ENCODE measurements at regions not wholly inside any gene's neighbourhood (a gene's known extent, or its start where the extent isn't known, plus 50 kb on each side); places are given as distances from the start of the nearest gene placed in this dataset.

DNA sequence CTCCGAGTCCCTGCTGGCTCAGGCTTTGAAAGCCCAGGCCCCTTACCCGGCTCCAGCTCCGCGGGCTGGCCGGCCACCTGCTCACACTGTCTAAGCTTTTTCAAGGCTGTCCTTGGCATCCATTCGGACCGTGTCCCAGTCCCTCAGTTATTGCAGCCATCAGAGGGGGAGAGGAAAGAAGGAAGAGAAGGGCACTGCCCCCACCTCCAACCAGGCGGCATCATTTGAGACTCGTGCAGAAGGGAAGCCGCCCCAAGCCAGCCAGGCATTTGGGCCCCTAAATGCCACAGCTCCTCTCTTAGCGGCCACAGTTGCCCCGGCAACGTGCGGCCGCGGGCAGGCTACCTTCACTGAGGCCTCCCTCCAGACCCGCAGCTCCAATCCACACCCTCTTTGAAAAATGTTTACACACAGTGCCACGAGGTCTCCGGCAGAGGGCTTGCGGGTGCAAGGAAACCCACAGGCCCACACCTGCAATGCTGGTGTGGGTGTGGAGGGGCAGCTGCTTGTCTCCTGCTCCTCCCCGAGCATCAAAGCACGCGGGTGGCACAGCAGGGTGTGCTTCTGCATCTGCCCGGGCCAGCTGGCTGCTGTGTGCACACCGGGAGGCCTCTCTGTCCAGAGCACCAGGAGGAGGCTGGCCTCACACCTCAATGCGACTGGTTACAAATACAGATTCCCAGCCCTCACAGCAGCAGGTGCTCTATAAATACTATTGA lies 124.4 kb downstream of the CTTN start:
- H3K36me3 Mint-ChIP-seq (ENCODE audit: low read depth), result no peaks in the 10 kb centered on the region; the same call in 2 of the 3 replicates
- H3K4me1 ChIP-seq (ENCODE audit: insufficient read depth), result peaks cover 25% of the 10 kb centered on the region
- no peaks in the 10 kb centered on the region for H3F3A ChIP-seq (replicated peaks; ENCODE audit: low read depth)
- H3K4me3 ChIP-seq, result no peak overlapping the region
- peaks cover 26% of the 10 kb centered on the region for H3K27me3 Mint-ChIP-seq (ENCODE audit: insufficient read depth, low read depth, poor library complexity)
- no peak overlapping the region for H3K4me3 Mint-ChIP-seq
- H3K4me2 ChIP-seq, result peak overlapping the region; percentile 38; the same call in 1 of the 2 replicates
- H3K79me2 ChIP-seq (replicated peaks; ENCODE audit: insufficient read depth), result peaks cover 12% of the 10 kb centered on the region; the same call in 1 of the 2 replicates
- H3K9me2 ChIP-seq (ENCODE audit: insufficient read depth), result no peaks in the 10 kb centered on the region
- no peaks in the 10 kb centered on the region for H3K9me3 Mint-ChIP-seq
- ATAC-seq, result peak; percentile 29
- H3K27ac Mint-ChIP-seq, result no peak overlapping the region
- H4K20me1 ChIP-seq (replicated peaks; ENCODE audit: insufficient read depth), result no peaks in the 10 kb centered on the region; the same call in 1 of the 2 replicates
- H3K27ac ChIP-seq (ENCODE audit: low read depth), result no peak overlapping the region
- no peak for DNase-seq (ENCODE audit: low spot score)
- H3K4me1 Mint-ChIP-seq, result peaks cover 68% of the 10 kb centered on the region
- TF ChIP-seq CREB1 (CRISPR knock-in tag; IDR thresholded peaks at IDR 0.05; ENCODE audit: low read depth) (no peak), NANOG (IDR thresholded peaks at IDR 0.05; ENCODE audit: borderline replicate concordance) (no peak), STAT1 (IDR thresholded peaks at IDR 0.05; ENCODE audit: unreplicated experiment) (no peak), ZNF331 (CRISPR knock-in tag; IDR thresholded peaks at IDR 0.05; ENCODE audit: low read depth) (no peak), POLR2AphosphoS5 (IDR thresholded peaks at IDR 0.05; ENCODE audit: low read depth) (no peak), EZH2phosphoT487 (IDR thresholded peaks at IDR 0.05; ENCODE audit: unreplicated experiment) (no peak), JUNB (IDR thresholded peaks at IDR 0.05; ENCODE audit: unreplicated experiment) (no peak), EZH2 (IDR thresholded peaks at IDR 0.05; ENCODE audit: low read depth, unreplicated experiment) (no peak), ZNF114 (CRISPR knock-in tag; IDR thresholded peaks at IDR 0.05) (no peak)
- TF ChIP-seq, protein P1, sequence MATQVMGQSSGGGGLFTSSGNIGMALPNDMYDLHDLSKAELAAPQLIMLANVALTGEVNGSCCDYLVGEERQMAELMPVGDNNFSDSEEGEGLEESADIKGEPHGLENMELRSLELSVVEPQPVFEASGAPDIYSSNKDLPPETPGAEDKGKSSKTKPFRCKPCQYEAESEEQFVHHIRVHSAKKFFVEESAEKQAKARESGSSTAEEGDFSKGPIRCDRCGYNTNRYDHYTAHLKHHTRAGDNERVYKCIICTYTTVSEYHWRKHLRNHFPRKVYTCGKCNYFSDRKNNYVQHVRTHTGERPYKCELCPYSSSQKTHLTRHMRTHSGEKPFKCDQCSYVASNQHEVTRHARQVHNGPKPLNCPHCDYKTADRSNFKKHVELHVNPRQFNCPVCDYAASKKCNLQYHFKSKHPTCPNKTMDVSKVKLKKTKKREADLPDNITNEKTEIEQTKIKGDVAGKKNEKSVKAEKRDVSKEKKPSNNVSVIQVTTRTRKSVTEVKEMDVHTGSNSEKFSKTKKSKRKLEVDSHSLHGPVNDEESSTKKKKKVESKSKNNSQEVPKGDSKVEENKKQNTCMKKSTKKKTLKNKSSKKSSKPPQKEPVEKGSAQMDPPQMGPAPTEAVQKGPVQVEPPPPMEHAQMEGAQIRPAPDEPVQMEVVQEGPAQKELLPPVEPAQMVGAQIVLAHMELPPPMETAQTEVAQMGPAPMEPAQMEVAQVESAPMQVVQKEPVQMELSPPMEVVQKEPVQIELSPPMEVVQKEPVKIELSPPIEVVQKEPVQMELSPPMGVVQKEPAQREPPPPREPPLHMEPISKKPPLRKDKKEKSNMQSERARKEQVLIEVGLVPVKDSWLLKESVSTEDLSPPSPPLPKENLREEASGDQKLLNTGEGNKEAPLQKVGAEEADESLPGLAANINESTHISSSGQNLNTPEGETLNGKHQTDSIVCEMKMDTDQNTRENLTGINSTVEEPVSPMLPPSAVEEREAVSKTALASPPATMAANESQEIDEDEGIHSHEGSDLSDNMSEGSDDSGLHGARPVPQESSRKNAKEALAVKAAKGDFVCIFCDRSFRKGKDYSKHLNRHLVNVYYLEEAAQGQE (IDR thresholded peaks at IDR 0.05; ENCODE audit: unreplicated experiment), result no peak
- TF ChIP-seq, protein P2, sequence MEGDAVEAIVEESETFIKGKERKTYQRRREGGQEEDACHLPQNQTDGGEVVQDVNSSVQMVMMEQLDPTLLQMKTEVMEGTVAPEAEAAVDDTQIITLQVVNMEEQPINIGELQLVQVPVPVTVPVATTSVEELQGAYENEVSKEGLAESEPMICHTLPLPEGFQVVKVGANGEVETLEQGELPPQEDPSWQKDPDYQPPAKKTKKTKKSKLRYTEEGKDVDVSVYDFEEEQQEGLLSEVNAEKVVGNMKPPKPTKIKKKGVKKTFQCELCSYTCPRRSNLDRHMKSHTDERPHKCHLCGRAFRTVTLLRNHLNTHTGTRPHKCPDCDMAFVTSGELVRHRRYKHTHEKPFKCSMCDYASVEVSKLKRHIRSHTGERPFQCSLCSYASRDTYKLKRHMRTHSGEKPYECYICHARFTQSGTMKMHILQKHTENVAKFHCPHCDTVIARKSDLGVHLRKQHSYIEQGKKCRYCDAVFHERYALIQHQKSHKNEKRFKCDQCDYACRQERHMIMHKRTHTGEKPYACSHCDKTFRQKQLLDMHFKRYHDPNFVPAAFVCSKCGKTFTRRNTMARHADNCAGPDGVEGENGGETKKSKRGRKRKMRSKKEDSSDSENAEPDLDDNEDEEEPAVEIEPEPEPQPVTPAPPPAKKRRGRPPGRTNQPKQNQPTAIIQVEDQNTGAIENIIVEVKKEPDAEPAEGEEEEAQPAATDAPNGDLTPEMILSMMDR (conservative IDR thresholded peaks at IDR 0.05; ENCODE audit: low read depth in 2 of 2), result no peak
- TF ChIP-seq, protein P3, sequence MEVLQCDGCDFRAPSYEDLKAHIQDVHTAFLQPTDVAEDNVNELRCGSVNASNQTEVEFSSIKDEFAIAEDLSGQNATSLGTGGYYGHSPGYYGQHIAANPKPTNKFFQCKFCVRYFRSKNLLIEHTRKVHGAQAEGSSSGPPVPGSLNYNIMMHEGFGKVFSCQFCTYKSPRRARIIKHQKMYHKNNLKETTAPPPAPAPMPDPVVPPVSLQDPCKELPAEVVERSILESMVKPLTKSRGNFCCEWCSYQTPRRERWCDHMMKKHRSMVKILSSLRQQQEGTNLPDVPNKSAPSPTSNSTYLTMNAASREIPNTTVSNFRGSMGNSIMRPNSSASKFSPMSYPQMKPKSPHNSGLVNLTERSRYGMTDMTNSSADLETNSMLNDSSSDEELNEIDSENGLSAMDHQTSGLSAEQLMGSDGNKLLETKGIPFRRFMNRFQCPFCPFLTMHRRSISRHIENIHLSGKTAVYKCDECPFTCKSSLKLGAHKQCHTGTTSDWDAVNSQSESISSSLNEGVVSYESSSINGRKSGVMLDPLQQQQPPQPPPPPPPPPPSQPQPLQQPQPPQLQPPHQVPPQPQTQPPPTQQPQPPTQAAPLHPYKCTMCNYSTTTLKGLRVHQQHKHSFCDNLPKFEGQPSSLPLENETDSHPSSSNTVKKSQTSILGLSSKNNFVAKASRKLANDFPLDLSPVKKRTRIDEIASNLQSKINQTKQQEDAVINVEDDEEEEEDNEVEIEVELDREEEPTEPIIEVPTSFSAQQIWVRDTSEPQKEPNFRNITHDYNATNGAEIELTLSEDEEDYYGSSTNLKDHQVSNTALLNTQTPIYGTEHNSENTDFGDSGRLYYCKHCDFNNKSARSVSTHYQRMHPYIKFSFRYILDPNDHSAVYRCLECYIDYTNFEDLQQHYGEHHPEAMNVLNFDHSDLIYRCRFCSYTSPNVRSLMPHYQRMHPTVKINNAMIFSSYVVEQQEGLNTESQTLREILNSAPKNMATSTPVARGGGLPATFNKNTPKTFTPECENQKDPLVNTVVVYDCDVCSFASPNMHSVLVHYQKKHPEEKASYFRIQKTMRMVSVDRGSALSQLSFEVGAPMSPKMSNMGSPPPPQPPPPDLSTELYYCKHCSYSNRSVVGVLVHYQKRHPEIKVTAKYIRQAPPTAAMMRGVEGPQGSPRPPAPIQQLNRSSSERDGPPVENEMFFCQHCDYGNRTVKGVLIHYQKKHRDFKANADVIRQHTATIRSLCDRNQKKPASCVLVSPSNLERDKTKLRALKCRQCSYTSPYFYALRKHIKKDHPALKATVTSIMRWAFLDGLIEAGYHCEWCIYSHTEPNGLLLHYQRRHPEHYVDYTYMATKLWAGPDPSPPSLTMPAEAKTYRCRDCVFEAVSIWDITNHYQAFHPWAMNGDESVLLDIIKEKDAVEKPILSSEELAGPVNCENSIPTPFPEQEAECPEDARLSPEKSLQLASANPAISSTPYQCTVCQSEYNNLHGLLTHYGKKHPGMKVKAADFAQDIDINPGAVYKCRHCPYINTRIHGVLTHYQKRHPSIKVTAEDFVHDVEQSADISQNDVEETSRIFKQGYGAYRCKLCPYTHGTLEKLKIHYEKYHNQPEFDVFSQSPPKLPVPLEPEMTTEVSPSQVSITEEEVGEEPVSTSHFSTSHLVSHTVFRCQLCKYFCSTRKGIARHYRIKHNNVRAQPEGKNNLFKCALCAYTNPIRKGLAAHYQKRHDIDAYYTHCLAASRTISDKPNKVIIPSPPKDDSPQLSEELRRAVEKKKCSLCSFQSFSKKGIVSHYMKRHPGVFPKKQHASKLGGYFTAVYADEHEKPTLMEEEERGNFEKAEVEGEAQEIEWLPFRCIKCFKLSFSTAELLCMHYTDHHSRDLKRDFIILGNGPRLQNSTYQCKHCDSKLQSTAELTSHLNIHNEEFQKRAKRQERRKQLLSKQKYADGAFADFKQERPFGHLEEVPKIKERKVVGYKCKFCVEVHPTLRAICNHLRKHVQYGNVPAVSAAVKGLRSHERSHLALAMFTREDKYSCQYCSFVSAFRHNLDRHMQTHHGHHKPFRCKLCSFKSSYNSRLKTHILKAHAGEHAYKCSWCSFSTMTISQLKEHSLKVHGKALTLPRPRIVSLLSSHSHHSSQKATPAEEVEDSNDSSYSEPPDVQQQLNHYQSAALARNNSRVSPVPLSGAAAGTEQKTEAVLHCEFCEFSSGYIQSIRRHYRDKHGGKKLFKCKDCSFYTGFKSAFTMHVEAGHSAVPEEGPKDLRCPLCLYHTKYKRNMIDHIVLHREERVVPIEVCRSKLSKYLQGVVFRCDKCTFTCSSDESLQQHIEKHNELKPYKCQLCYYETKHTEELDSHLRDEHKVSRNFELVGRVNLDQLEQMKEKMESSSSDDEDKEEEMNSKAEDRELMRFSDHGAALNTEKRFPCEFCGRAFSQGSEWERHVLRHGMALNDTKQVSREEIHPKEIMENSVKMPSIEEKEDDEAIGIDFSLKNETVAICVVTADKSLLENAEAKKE (CRISPR knock-in tag; IDR thresholded peaks at IDR 0.05), result no peak
- TF ChIP-seq, protein P4, sequence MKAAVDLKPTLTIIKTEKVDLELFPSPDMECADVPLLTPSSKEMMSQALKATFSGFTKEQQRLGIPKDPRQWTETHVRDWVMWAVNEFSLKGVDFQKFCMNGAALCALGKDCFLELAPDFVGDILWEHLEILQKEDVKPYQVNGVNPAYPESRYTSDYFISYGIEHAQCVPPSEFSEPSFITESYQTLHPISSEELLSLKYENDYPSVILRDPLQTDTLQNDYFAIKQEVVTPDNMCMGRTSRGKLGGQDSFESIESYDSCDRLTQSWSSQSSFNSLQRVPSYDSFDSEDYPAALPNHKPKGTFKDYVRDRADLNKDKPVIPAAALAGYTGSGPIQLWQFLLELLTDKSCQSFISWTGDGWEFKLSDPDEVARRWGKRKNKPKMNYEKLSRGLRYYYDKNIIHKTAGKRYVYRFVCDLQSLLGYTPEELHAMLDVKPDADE (IDR thresholded peaks at IDR 0.05), result no peak
- no peaks in the 10 kb centered on the region for H3K27me3 ChIP-seq (ENCODE audit: insufficient read depth)
- no peaks in the 10 kb centered on the region for H3K36me3 ChIP-seq (ENCODE audit: insufficient read depth)
- H2AFZ ChIP-seq, result no peak overlapping the region

Data from GM23338 (cell line).